AG10803 (cell line): ENCODE measurements at regions not wholly inside any gene's neighbourhood (a gene's known extent, or its start where the extent isn't known, plus 50 kb on each side); places are given as distances from the start of the nearest gene placed in this dataset.

Source experiments
- DNase-seq: peaks from one replicate; pipeline ENCODE4 v3.0.0; 2010; ENCODE audit warnings: low read depth
- H3K4me3 ChIP-seq: 2 replicates; pipeline ENCODE4 v1.5.1; 2011; ENCODE audit warnings: mild to moderate bottlenecking, low read length, control low read depth
- CTCF ChIP-seq: conservative IDR thresholded peaks from 2 replicates; pipeline ENCODE4 v1.5.1; 2011; ENCODE audit warnings: mild to moderate bottlenecking, low read length, control low read depth, inconsistent platforms

- DNase-seq, result no peak
- no peak overlapping the region for H3K4me3 ChIP-seq
- TF ChIP-seq CTCF, result no peak
These were observed 281.0 kb downstream of the TSHZ3 start for GRCh38 chr19:31068268-31068667.

GRCh38 chr19:31066385-31066784, 282.9 kb downstream of the TSHZ3 start:
- no peak for TF ChIP-seq CTCF
- no peak overlapping the region for H3K4me3 ChIP-seq
- peak; percentile 67 for DNase-seq

GRCh38 chr19:31064491-31064890, 284.7 kb downstream of the TSHZ3 start:
- TF ChIP-seq CTCF, result no peak
- H3K4me3 ChIP-seq, result no peak overlapping the region
- DNase-seq, result no peak

GRCh38 chr19:31058676-31059340, 290.4 kb downstream of the TSHZ3 start:
- no peak for DNase-seq
- H3K4me3 ChIP-seq, result no peak overlapping the region
- no peak for TF ChIP-seq CTCF

GRCh38 chr19:31057476-31057875, 291.8 kb downstream of the TSHZ3 start:
- no peak overlapping the region for H3K4me3 ChIP-seq
- TF ChIP-seq CTCF, result no peak
- no peak for DNase-seq

GRCh38 chr19:31055454-31055853, 293.8 kb downstream of the TSHZ3 start:
- DNase-seq, result no peak
- TF ChIP-seq CTCF, result no peak
- H3K4me3 ChIP-seq, result no peak overlapping the region

- TF ChIP-seq CTCF, result peak; percentile 80
- no peak overlapping the region for H3K4me3 ChIP-seq
- DNase-seq, result peak; percentile 63
These were observed 294.8 kb downstream of the TSHZ3 start for GRCh38 chr19:31054430-31054829.
